NCI-H1417 (cell line): ENCODE measurements at regions not wholly inside any gene's neighbourhood (a gene's known extent, or its start where the extent isn't known, plus 50 kb on each side); places are given as distances from the start of the nearest gene placed in this dataset.

Source experiments
- DNase-seq, 3 experiments: peaks; one replicate each; lab custom pipeline; 2025; lab: John Stamatoyannopoulos, UW

DNA sequence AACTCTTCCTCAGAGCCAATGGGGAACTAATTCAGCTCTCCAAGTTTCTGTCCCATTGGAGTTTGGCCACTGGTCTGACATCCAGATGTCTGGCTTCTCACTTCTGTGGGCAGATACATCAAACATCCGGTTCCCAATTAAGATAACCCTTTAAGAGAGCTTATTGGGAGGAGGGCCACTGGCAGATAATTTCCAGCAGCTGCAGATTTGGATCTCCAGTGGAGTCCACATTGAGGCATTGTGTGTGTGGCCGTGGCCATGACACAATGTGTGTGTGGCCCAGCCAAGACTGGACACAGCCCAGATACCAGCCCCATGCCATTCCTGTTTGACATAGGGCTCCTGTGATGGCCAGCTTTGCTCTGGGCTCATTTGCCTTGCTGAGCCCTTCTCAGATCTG, 110.5 kb upstream of the MAP1B start:
- no peak for DNase-seq

DNA sequence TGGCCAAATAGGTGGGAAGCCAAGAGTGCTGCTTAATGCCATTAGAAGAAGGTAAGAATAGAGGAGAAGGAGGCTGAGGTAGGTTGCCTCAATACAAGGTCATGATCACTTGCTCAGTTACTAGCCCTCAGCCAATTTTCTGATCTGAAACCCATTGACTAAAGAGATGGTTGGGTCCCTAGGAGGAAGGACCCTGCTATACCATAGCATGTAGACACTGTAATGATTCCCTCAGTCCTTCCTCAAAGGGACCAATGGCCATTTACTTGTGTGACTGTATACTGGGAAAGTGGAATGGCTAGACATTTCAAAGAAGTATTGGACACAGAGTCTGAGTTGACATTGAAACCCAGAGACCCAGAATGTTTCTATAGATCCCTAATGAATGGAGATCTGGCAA, 108.5 kb upstream of the MAP1B start:
- DNase-seq = no peak

DNA sequence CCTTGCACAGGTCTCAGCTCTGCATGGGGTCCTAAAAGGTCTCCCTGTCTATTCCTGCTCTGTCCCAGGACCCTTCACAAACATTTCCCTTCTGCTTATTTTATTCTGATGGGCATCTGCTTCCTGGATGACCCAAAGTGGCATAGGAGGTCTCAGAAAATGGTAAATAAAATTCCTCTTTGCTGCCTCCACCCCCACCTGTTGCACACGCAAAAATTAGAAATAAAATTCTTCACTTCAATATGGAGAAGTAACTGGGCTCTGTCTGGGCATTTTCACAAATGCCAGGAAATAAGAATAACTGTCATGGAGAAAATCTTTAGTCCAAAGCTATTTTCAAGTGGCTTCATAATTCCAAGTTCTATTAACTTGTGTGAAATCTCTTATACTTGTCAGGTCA, 106.6 kb upstream of the MAP1B start:
- DNase-seq = no peak

DNA sequence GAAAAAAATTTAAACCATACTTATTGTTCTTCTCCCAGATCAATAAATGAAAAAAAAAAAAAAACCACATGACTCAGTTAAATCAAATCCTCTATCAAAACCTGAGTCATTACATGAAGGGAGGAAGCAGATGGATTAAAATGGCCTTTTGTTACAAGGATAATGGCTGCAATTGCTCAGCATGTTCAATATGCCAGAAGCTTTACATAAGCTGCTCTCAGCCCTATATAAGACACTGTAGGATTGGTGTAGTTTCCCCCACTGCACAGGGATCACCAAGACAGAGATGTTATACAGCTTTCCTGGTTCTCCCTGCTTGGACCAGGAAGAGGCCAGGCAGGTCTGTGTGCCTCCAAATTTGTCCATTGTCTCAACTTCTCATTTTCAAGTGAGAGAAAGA, 101.6 kb upstream of the MAP1B start:
- peak in 1 of 3 experiments; percentile 51 for DNase-seq

DNA sequence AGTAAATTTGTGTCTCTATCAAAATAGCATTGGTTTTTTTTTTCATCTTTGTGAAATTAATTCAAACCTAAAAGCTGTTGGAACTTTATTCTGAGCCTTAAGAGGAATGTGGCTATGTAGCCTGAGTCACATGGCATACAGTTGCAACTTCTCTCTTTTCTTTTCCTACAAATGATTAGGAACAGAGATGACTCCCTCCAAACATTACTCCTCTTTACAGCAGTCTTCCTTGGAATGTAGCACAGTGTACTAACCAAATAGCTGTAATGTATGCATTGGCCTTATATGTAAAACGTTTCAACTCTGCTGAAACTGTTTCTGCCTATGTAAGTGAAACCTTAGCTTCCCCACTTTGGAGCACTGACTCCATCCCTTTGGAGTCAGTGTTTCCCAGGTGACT, 100.9 kb upstream of the MAP1B start:
- no peak for DNase-seq

DNA sequence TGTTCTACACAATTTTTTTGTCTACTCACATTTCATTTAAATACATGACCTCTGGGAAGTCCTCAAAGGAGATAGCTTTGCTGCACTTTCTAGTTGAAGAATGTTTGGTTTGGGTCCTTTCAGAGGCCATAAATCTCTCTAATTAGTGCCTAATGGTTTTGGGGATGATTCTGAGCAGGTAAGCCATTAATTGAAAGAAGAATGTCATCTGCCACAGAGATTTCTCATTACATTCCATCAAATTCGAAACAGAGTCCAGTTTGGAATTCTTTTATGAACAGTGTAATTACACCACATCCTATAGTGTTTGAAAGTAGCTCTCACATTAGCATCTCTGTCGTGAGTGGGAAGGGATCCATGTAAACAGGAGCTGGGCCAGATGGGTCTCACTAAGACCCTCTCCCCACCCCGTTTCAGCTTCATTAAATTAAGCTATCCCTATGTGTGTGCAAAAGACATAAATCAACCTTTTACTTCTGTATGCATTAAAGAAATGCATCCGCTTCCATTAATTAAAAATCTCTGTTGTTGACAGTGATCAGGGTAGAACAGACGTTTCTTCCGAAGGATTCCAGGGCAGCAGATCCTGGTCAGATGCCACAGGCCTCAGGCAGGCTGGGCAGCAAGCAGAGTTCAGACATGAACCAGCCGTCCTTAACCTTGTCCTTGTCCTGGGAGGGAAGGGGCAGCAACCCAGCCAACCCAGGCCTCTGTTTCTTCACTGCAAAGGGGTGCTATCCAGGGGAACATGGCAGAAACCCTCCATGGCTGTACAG, 99.8 kb upstream of the MAP1B start:
- DNase-seq = no peak

DNA sequence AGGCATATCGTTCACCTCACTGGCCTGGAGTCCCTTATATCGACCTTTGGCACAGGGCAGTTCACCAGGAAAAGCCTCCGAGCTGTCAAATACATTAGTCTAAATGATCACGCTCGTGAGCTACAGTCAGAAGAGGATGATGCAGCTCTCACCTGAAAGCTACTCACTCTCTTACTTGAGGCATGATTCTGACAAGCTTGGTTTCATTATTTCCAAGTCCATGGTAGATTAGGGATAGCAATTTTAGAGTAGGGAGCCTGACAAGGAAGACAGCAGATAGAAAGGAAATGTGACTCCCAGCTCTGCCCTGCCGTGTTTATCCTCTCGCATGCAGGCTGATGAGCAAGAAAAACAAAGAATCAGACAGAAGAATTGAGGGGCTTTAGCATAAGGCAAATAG, 98.0 kb upstream of the MAP1B start:
- peak in 1 of 3 experiments; percentile 12 for DNase-seq

DNA sequence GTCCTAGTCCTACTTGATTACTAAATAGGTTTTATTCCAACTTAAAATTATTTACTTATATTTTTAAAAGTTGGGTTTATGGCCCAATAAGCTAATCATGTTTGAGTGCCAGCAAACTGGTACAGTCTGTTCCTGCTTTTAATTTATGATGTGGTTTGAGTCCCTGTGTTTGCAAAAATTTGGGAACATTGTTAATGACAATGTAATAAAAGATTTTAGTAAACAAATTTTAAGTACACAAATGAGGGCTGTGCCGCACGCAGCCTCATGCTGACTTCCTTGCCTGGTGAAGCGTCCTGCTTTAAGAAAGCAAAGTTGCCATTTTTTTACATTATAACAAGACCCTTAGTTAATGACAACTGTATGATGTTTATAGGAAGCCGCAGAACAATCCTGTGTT, 96.8 kb upstream of the MAP1B start:
- DNase-seq = no peak

DNA sequence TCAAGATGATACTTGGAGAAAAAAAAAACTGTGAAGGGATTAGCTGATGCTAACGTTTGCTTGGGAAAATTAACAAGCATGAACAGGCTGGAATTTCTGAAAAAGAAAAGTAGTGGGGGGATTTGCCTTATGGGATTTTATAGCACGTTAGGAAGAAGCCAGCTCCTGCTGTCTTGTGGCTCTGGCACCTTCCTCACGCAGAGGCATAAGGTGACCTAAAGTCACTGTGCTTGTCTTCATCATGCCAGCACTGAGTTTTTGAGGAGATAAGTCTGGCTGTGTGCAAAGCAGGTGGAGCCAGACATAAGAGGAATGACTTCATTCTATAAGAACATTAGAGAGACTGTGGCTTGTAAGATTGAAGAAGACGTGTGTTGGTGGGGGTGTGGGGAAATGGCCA, 94.4 kb upstream of the MAP1B start:
- no peak for DNase-seq

DNA sequence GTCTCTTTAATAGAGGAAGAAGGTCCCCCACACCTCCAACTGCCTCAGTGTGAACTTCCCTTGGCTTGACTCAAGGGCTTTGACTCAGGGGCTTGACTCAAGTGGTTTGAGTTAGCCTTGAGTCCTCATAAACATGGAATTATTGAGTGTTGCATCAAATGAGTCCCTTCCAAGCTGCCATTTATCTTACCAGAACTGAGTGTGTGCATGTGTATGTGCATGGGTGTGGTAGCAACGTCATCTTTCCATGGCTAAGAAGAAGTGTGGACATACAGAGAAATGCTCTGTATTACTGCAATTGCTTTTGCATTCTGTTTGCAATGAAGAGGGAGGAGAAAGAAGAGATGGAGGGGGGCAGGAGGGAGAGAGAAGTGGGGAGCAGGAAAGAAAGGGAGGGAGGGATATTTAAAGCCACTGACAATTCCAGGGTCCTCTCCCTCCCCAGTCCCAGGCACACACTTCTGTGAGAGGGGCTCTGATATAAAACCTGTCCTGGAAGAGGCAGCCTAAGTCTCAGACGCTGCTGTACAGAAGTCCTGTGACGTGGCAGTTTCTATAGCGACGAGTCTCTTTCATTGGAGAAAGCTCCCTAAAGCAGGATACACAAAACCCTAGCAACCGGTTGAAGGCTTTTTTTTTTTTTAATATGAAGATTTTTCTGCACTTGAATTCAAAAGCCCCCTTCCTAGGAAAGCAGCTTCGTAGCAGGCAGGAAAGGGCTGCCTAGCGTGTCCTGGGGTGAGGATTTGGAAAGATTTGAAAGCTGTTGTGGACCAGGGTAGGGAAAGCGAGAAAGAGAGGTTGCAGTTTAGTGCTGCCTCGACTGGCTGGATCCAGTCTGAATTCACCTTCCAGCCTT, 93.3 kb upstream of the MAP1B start:
- DNase-seq = peak; percentile 26 to 89 (median 69)

DNA sequence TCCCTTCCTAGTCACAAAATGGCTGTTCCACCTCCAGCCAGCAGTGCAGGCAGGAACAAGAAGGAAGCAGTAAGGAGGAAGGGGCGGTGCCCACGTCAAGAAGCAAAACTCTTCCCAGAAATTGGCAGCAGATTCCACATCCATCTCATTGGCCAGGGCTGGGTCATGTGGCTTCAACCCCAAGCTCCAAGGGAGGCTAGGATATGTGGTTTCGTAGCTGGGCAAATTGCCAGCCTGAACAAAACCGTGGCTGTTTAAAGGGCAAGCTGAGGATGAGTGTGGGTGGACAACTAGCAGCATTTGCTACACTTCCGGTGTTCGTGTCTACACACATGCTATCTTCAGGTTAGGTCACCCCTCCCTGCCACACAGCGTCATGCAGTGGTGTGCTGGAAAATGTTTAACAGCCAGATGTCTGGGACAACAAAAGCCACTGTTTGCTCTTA, 92.1 kb upstream of the MAP1B start:
- DNase-seq = peak; percentile 27 to 72 (median 34)

DNA sequence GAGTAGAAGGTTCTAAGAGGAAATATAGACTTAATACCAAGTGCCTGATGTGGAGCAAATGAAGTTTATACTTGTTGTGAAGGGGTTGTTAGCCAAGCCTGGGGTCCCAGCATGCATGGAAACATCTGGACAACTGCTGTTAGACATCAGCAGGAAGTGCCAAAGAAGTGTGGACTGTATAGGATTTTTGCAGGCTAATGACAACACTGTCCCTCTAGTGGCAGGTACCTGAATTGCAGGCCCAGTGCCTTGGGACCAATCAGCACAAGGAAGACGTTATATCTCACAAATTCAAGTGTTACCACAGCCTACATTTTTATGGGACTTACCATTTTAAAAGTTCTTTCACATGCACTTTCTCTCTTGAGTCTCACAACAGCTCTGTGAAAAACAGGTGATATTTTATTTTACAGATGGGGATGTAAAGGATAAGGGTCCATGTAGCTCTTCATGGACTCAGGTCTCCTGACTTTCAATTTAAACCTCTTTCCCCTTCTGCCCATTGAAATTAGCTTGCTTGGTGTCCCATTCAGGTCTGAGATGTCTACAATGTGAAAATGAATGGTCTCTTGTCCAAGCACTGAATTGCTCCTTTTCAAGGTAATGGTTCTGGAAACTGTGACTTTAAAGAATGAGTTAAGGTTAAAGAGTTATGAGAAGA, 89.0 kb upstream of the MAP1B start:
- DNase-seq = peak in 2 of 3 experiments; percentile 1 to 77

DNA sequence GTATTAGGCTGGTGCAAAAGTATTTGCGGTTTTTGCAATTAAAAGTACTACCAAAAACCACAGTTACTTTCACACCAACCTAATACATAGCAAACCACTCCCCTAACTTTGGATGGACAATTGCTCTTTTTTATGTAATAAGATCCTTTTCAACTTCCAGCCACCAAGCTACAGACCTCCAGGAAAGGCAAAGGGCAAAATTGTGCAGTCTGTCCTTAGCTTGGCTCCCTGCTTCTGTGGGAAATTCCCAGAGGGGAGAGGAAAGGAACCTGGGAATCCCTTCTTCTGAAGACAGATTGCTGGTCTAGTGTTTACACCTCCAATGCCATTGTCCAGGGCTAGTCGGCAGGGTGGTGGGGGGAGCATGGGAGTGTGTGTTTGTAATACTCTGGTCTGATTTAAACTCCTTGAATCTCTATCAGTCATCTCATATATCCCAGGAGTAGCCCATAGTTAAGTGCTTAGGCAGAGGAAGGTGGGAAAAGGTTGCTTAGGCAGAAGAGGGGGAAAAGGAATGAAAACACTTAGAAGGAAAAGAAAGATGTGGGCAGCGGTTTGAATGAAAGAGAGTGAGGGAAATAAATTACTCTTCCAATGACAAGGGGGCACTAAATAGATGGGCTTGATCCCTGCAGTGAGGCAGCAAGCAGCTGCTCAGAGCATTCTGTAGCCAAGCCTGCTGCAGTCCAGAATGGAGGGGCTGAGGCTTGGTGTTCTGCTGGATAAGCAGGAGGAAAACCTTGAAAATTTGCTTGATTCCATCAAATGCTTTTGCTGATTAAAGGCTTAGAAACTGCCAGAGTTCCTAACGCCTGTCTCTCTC, 86.9 kb upstream of the MAP1B start:
- DNase-seq = peak in 2 of 3 experiments; percentile 11 to 53

DNA sequence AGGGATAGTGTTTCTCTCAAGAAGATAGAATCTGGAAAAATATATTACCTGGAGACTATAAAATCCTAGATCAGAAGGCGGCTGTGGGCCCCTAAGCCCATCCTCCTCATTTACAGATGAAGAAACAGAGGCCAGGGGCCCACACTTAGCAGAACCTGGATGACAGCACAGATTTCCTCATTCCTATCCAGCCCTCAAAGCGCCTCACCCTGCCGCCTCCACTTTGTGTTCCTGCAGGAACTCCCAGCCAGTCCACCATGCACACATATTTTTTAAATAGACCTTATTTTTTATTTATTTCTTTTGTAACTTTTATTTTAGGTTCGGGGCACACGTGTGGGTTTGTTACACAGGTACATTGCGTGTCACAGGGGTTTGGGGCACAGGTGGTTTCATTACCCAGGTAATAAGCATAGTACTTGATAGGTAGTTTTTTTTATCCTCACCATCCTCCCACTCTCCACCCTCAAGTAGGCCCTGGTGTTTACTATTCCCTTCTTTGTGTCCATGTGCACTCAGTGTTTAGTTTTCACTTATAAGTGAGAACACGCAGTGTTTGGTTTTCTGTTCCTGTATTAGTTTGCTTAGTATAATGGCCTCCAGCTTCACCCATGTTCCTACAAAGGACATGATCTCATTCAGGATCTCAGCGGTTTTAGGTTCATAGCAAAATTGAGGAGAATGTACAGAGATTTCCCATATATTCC, 85.5 kb upstream of the MAP1B start:
- DNase-seq = no peak

DNA sequence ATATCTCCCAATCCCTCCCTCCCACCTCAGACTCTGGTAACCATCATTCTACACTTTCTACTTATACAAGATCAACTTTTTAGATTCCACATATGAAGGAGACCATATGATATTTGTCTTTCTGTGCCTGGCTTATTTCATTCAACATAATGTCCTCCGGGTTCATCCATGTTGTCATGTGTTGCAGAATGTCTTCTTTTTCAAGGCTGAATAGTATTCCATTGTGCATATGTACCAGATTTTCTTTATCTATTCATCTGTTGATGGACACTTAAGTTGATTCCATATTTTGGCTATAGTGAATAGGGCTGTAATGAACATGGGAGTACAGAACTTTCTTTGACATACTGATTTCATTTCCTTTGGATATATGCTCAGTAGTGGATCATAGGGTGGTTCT, 78.9 kb upstream of the MAP1B start:
- no peak for DNase-seq

DNA sequence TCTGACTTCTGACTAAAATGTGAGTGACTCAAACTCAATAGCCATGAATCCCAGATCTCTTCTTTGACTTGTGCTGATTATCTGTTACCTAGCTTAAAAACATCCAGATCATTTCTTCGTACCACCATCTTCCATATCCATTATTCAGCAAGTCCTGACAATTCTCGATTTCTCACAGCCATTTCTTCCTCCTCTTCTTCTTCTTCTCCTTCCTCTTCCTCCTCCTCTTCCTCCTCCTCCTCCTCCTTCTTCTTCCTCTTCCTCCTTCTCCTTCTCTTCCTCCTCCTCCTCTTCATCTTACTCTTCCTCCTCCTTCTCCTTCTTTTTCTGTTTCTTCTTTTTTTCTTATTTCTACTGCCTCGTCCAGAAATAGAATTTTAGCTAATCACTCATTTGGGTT, 77.0 kb upstream of the MAP1B start:
- no peak for DNase-seq

DNA sequence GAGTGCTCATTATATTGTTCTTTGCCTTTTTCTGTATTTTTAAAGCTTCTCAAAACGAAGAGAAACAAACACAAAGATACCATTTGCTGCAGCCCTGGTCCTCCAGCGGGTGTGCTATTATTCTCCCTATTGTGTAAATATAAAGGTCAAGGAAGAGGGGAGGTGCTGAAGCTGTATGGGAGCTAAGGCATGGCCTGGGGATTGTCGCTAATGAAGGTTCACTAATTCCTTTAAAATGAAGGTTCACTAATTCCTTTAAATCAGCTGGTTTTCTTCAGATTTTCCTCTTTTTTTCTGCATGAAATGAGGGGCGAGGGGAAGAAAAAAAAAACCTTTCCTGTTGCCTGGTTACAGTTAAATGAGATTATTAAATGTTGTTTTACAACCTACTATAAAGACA, 74.5 kb upstream of the MAP1B start:
- DNase-seq = peak in 2 of 3 experiments; percentile 23 to 59

DNA sequence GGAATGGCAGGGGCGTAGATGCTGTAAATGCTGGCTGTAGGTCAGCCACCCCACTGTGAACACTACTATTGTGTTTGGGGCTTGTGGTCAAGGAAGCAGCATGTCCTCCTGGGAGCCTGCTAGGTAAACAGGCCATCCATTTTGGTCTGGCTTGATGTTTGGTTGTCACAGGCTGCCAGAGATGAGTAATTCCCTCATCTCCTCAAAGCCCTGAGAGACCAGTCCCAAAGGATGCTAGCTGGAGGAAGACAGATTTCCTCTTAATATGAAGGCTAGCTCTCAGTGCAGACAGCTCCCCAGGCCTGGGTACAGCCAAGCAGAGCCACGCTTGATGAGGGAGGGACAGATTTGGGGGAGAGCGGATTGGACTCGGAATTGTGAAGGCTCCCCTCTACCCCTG, 72.5 kb upstream of the MAP1B start:
- no peak for DNase-seq

DNA sequence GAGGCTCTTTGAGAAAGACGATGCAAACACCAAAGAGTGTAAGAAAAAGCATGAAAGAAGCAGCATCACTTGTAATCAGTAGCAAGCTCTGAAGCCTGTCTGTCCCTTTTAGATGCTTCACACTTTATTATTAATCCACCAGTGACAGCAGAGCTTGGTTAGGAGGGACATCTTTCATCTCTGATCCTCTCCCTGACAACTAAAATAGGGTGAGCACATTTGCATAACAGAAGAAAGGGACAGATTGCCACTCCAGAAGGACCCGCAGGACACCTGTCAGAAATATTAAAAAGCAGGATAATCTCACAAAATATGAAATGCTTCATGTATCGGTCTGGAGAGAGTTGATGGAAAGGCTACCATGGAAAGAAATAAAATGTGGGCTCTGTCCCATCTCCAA, 71.4 kb upstream of the MAP1B start:
- no peak for DNase-seq

DNA sequence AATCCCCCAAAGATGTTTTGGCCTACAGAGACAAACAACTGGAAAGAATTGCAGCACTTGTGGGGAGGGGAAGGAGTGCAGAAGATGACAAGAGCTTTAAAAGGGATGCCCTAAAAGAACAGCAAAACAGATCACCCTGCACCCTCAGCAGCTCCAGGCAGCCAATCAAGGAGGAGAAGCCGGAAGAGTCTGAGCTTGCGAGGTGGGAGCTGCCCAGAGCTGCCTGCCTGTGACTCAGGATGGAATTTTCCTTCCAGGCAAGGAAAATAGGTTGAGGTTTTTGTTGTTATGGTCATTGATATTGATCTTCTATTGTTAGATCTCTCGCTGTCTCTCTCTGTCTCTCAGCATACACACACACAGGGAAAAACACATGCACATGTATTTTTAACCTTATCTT, 70.3 kb upstream of the MAP1B start:
- DNase-seq = no peak

DNA sequence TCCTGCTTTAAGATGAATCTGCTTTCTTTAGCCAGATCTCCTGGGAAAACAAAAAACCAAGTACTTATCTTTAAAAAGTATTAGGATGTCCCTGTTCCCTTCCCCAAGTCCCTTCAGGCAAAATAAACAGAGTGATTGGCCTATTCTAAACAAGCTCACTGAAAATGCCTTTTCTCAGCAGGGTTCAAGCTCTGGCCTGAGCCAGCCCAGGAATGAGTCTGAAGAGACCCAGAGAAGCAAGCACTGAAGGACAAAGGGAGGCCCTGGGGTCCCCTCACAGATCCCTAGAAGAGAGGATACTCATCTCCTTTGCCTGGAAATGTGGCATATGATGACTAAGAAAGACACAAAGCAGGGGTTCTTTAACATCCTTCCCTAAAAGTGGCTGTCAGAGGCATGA, 66.8 kb upstream of the MAP1B start:
- DNase-seq = no peak
